Peyer's patch (tissue), 4 donors: ENCODE measurements at regions not wholly inside any gene's neighbourhood (a gene's known extent, or its start where the extent isn't known, plus 50 kb on each side); places are given as distances from the start of the nearest gene placed in this dataset.

Experiments
- POLR2A ChIP-seq, 2 donors: fragments of 450-650 bp; IDR thresholded peaks; one replicate each; pipeline ENCODE4 v1.5.1; 2017; ENCODE audit warnings: antibody characterized with exemption in 2 of 2, mild to moderate bottlenecking in 2 of 2, moderate library complexity in 2 of 2
- TF ChIP-seq, protein P1 (sequence below), 6 experiments: fragments of 450-650 bp in 4 of 6; fragments of 200-600 bp in 2 of 6; sonication (generic) in 1 of 6; IDR thresholded peaks; one replicate each; pipeline ENCODE4 v1.5.1; 2017 to 2019; ENCODE audit warnings: antibody characterized with exemption in 6 of 6, mild to moderate bottlenecking in 3 of 6, moderate library complexity in 1 of 6

DNA sequence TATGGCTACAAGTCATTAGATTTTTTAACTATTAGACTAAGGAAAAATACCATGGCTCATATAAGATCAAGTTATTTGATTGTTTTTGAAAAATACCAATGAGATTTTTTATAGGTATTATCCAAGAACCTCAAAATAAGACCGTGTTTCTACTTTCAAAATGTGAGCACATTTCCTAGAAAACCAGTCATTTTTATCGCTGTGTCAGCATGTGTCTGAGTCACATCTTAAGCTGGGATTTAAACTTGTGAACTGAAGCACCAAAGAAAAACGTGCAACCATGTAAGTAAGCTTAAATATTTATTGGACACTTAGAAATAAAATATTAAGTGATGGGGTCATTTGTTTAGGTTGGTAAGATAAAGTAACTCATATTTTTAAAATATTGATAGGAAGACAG is 1676.0 kb upstream of the NUDT12 start:
- TF ChIP-seq, protein P1, sequence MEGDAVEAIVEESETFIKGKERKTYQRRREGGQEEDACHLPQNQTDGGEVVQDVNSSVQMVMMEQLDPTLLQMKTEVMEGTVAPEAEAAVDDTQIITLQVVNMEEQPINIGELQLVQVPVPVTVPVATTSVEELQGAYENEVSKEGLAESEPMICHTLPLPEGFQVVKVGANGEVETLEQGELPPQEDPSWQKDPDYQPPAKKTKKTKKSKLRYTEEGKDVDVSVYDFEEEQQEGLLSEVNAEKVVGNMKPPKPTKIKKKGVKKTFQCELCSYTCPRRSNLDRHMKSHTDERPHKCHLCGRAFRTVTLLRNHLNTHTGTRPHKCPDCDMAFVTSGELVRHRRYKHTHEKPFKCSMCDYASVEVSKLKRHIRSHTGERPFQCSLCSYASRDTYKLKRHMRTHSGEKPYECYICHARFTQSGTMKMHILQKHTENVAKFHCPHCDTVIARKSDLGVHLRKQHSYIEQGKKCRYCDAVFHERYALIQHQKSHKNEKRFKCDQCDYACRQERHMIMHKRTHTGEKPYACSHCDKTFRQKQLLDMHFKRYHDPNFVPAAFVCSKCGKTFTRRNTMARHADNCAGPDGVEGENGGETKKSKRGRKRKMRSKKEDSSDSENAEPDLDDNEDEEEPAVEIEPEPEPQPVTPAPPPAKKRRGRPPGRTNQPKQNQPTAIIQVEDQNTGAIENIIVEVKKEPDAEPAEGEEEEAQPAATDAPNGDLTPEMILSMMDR (IDR thresholded peaks at IDR 0.05): no peak
- no peak for TF ChIP-seq POLR2A (IDR thresholded peaks at IDR 0.05)
